OCI-LY3 (cell line): ENCODE measurements at regions not wholly inside any gene's neighbourhood (a gene's known extent, or its start where the extent isn't known, plus 50 kb on each side); places are given as distances from the start of the nearest gene placed in this dataset.

Experiments used
- EZH2phosphoT487 ChIP-seq: fragments of 200-600 bp; shearing (Covaris generic); IDR thresholded peaks from 2 replicates; pipeline ENCODE4 v1.6.1; 2018; ENCODE audit warnings: antibody characterized with exemption, mixed run types, low read depth
- TF ChIP-seq, protein P1 (sequence below): fragments of 200-600, 300-600 bp; sonication (generic); IDR thresholded peaks from 2 replicates; pipeline ENCODE4 v1.5.1; 2014; ENCODE audit warnings: antibody characterized with exemption, low read length, low read depth

DNA sequence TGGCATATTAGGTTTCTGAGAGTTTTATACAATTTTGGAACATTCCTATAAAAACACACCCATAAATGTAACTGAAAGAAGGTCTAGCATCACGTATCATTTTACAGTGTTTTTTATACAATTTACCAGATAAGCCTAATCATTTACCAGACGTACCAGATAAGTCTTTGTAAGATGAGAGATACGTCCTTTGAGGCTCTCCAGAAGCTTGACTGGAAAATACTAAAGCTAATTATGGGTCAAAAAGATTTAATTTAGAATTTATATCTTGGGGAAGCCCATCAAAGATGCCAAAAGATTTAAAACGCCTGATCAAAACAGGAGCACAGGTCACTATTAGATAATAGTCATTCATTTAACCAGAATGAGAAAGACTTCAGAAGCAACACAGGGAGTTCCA, 55.0 kb downstream of the RGS12 start:
- TF ChIP-seq, protein P1, sequence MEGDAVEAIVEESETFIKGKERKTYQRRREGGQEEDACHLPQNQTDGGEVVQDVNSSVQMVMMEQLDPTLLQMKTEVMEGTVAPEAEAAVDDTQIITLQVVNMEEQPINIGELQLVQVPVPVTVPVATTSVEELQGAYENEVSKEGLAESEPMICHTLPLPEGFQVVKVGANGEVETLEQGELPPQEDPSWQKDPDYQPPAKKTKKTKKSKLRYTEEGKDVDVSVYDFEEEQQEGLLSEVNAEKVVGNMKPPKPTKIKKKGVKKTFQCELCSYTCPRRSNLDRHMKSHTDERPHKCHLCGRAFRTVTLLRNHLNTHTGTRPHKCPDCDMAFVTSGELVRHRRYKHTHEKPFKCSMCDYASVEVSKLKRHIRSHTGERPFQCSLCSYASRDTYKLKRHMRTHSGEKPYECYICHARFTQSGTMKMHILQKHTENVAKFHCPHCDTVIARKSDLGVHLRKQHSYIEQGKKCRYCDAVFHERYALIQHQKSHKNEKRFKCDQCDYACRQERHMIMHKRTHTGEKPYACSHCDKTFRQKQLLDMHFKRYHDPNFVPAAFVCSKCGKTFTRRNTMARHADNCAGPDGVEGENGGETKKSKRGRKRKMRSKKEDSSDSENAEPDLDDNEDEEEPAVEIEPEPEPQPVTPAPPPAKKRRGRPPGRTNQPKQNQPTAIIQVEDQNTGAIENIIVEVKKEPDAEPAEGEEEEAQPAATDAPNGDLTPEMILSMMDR, result no peak
- TF ChIP-seq EZH2phosphoT487, result no peak
